Lower leg skin (tissue), 4 donors: ENCODE measurements at regions not wholly inside any gene's neighbourhood (a gene's known extent, or its start where the extent isn't known, plus 50 kb on each side); places are given as distances from the start of the nearest gene placed in this dataset.

Experiments
- DNase-seq, 2 donors: peaks; one replicate each; pipeline ENCODE4 v3.0.0-alpha.2; 2019; ENCODE audit warnings: low spot score in 2 of 2
- H3K4me3 ChIP-seq: fragments of 200-600 bp; sonication (generic); 2 replicates; pipeline ENCODE4 v1.5.1; 2017; ENCODE audit warnings: mild to moderate bottlenecking, low read depth; ENCODE audit not compliant: poor library complexity, severe bottlenecking
- CTCF ChIP-seq, 3 donors: fragments of 450-650 bp; IDR thresholded peaks; one replicate each; pipeline ENCODE4 v1.5.1; 2016; ENCODE audit warnings: antibody characterized with exemption in 3 of 3, mild to moderate bottlenecking in 3 of 3, moderate library complexity in 2 of 3
- POLR2A ChIP-seq, 2 donors: fragments of 450-650 bp; IDR thresholded peaks; one replicate each; pipeline ENCODE4 v1.6.1; 2016 to 2017; ENCODE audit warnings: antibody characterized with exemption in 2 of 2, mild to moderate bottlenecking in 1 of 2, moderate library complexity in 1 of 2
- WGBS, 2 donors: methylation state at CpG; one replicate each; pipeline ENCODE4 v1.1.5; 2018; 5-methylcytosine and 5-hydroxymethylcytosine counted together
- intact Hi-C: fragments of 100-400 bp; cut with DNase I; formaldehyde crosslinking; loops from one replicate; pipeline ENCODE4 v1.15.0; 2023; ENCODE audit warnings: low total_unique reads

- intact Hi-C loops, result no loop called here
- no peak overlapping the region for H3K4me3 ChIP-seq
- 70 to 75% methylated on average over 7 of the region's 7 CpGs for WGBS, 2 donors
- DNase-seq, result no peak
- TF ChIP-seq POLR2A (IDR thresholded peaks at IDR 0.05) (no peak), CTCF (IDR thresholded peaks at IDR 0.05) (no peak)
Measured at GRCh38 chr5:36763454-36763853, 113.1 kb upstream of the NIPBL start.

DNA sequence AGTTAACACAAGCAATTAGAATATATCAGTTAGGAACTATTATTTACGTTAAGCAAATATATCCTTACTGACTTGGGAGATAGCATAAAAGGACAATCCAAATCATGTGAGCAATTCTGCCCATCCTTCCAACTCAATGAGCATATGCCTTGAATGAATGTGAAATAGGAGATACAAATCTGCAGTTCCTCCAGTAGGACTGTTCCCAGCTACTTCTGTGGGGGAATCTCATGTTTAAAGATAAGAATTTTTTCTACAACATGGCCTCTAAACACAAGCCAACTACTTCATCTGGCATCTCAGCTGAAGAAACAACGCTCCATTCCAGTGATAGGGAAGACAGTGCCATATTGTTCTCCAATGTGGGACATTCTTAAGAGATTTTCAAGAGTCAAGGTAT lies 110.7 kb upstream of the NIPBL start:
- intact Hi-C loops, result no loop called here
- H3K4me3 ChIP-seq, result no peak overlapping the region
- TF ChIP-seq CTCF (IDR thresholded peaks at IDR 0.05), result no peak
- TF ChIP-seq POLR2A (IDR thresholded peaks at IDR 0.05), result no peak
- 86 to 88% methylated on average over 2 of the region's 2 CpGs for WGBS, 2 donors
- DNase-seq, result no peak

DNA sequence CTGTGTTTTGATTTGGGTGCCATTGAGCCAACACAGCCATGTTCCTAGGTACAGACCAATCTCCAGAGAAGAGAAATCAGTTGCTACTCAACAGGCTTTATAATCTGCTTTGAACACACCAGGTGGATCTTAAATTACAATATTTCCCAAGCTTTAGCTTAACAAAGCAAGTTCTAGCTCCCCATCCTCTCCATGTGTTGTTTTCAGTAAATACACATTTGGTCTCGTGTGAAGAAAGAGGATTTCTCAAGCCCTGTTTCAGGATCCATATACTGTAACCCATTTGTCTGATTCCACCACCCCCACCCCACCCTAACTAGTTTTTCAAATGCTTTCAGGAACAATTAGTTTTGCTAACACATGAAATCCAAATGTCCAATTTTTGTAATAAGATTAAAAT lies 109.6 kb upstream of the NIPBL start:
- WGBS, 2 donors, result 58 to 68% methylated on average over 1 of the region's 1 CpG
- intact Hi-C loops, result no loop called here
- no peak overlapping the region for H3K4me3 ChIP-seq
- DNase-seq, result no peak
- TF ChIP-seq CTCF (IDR thresholded peaks at IDR 0.05) (no peak), POLR2A (IDR thresholded peaks at IDR 0.05) (no peak)

- intact Hi-C loops, result no loop called here
- no peak for DNase-seq
- no peak overlapping the region for H3K4me3 ChIP-seq
- WGBS, 2 donors, result 88 to 91% methylated on average over 2 of the region's 2 CpGs
- no peak for TF ChIP-seq POLR2A (IDR thresholded peaks at IDR 0.05)
- TF ChIP-seq CTCF (IDR thresholded peaks at IDR 0.05), result no peak
Measured at GRCh38 chr5:36768450-36768849, 108.1 kb upstream of the NIPBL start.

GRCh38 chr5:36769129-36769770 lies 107.3 kb upstream of the NIPBL start:
- 58 to 72% methylated on average over 2 of the region's 2 CpGs for WGBS, 2 donors
- no peak for DNase-seq
- intact Hi-C loops, result no loop called here
- TF ChIP-seq POLR2A (IDR thresholded peaks at IDR 0.05), result no peak
- TF ChIP-seq CTCF (IDR thresholded peaks at IDR 0.05), result no peak
- H3K4me3 ChIP-seq, result no peak overlapping the region

- no peak for DNase-seq
- WGBS, 2 donors, result 93% methylated on average over 4 of the region's 4 CpGs
- TF ChIP-seq CTCF (IDR thresholded peaks at IDR 0.05), result no peak
- TF ChIP-seq POLR2A (IDR thresholded peaks at IDR 0.05), result no peak
- no peak overlapping the region for H3K4me3 ChIP-seq
- intact Hi-C loops, result no loop called here
Measured at GRCh38 chr5:36770125-36770524, 106.4 kb upstream of the NIPBL start.
